HG03159 (cell line): ENCODE measurements at regions not wholly inside any gene's neighbourhood (a gene's known extent, or its start where the extent isn't known, plus 50 kb on each side); places are given as distances from the start of the nearest gene placed in this dataset.
A peak's percentile ranks its signal among the peaks of the same experiment; 100 is the strongest.

Experiments used
- ATAC-seq: cut with Tn5 transposase; IDR thresholded peaks from one replicate; pipeline ENCODE4 v1.9.1; 2021; ENCODE audit warnings: mild to moderate bottlenecking, moderate library complexity; ENCODE audit not compliant: unreplicated experiment

DNA sequence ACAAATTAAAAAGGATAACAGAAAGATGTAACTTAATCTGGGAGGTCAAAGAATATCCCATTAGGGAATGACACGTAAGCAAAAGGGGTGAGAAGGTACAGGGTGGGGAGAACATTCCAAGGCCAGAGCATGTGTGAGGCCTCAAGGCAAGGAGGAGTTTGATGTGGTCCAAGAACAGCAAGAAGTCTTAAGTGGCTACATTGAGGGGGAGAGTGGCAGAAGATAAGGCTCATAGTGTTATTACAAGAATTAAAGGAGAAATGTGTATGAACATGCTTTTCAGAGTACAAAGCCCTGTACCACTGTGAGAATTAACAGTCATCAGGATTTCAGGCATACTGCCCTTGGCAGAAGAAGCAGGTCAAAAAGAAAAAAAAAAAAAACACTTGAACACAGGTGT, 174.4 kb upstream of the ERBB4 start:
- ATAC-seq: no peak

DNA sequence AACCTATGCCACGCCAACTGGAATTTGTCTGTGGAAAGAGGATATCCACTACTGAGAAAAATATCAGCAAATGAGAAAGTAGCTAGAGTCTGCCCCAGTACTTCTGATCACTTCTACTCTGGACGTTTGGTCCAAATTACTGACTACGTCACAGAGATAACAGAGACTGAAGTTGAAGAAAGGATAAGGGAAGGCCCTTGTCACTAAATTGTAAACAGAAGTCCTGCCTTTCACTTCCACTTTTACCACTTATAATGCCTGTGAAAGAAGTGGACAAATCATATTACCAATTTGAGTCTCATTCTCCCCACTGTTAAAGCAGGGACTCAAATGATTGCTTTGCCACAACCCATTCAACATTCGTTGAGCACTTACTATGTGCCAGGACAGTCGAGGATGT, 173.9 kb upstream of the ERBB4 start:
- ATAC-seq: no peak

- no peak for ATAC-seq
Measured at GRCh38 chr2:212711856-212712255, 173.3 kb upstream of the ERBB4 start.

GRCh38 chr2:212709280-212709679, 170.7 kb upstream of the ERBB4 start:
- ATAC-seq: no peak

DNA sequence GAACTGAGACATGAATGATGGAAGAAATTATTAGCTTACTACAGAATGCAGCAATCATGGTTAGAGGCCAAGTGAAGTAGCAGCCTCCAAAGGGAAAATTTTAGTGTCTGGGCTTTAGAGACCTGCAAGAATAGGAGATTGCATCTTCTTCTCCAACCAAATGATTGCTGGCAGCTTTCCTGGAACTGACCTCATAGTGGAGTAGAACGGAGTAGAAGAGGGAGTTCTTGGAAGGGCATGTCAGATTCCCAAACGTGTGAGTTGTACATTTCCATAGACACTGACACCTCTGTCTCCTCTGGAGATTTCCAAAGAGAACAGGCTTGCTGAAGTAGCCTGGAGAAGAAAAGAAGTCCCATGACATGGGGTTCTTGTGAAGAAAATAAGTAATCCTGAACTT, 169.8 kb upstream of the ERBB4 start:
- ATAC-seq: no peak

- no peak for ATAC-seq
Measured at GRCh38 chr2:212695426-212695825, 156.8 kb upstream of the ERBB4 start.

DNA sequence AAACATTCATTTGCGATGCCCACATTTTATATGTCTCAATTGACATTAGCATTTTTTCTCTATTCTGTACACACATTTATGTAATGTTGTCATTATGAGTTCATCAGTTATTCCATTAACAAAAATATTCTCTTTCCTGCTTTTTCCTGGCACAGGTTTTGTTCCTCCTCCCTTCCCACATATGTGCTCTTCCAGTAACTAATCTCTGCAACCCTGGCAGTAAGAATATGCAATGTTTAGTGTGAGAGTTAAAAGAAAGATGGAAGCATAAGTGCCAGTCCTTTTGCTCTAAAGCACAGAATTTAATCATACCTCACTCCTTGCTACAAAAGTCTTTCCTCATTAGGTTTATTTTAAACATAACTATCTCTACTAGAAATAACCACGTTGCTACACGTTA, 155.8 kb upstream of the ERBB4 start:
- ATAC-seq: no peak

GRCh38 chr2:212692466-212692865, 153.9 kb upstream of the ERBB4 start:
- ATAC-seq: no peak

GRCh38 chr2:212686285-212686895, 147.8 kb upstream of the ERBB4 start:
- ATAC-seq: peak; percentile 76

GRCh38 chr2:212683346-212684097, 144.9 kb upstream of the ERBB4 start:
- ATAC-seq: no peak

DNA sequence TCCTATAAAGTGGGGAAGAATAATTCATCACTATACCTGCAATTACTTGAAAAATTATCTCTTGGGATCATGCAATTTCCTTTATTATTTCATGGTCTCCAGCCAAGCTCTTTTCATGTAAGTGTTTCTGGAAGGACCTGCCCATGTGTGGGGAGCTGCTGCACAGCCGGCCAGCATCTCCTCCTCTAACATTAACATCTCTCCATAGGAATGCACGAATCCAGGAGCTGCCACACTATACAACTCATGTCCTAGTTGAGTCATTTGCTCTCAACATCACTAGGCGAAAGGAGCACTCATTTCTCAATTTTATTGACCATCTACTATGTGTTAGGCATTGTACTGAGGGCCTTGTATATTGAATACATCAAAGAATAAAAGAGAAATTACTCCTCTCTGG, 144.3 kb upstream of the ERBB4 start:
- no peak for ATAC-seq

- no peak for ATAC-seq
Measured at GRCh38 chr2:212677466-212677865, 138.9 kb upstream of the ERBB4 start.

GRCh38 chr2:212672186-212672585, 133.6 kb upstream of the ERBB4 start:
- no peak for ATAC-seq

- ATAC-seq: no peak
Measured at GRCh38 chr2:212669761-212670160, 131.2 kb upstream of the ERBB4 start.

DNA sequence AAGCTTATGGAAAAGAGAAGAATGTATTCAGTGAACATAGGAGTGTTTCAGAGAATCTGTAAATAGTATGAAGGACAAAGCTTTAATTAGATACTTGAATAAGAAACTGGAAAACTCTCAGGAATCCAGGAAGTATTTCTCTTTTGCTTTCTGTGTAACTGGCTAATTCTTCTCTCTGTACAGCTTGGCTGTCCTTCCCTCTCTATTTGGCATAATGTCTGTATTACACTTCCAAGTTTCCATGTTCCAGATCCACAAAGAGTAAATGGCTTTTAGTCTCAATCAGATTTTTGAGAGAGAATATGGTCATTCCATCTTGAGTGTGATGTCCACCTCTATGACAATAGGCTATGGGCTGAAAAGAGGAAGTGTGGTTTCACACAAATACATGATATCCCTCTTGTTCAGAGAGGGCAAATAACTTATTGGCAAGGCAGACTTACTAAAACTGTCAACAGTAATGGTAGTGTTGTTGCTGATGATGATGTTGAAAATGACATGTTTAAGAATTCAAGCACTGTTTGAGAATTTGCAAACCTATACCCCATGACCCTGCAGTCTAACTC, 129.2 kb upstream of the ERBB4 start:
- peak; percentile 51 for ATAC-seq

DNA sequence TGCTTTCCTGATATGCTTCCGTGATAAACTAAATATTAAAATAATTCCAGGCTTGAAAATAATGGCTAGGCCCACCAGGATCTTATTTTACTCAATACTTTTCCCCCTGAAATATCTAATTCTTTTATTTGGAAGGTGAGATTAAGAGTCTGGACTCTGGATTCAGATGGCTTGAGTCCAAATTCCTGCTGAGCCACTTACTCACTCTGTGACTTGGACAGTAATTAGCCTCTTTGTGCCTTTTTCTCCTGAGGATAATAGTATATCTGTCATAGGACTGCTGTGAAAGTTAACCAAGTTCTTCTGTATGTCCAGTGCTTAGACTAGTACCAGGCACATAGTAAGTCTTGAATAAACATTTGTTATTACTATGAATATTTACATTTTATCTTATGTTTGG, 127.3 kb upstream of the ERBB4 start:
- ATAC-seq: no peak

DNA sequence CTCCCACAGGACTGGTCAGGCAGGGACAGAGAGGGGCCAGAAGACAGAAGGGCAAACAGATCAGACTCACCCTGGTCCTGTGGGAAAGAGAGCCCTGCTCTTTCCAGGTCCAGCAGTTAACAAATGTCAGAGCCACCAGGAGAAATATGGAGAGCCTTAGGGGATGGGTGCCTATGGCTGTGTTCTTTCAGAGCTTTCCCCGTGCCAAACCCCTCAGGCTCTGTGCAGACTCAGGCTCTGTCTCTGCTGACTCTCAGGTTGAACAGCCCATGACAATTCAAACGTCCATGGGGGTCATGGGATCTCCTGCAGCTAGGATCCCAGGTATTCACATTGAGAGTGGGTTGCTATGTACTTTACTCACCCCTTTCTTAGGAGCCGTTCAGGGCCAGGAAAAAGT, 120.8 kb upstream of the ERBB4 start:
- no peak for ATAC-seq

DNA sequence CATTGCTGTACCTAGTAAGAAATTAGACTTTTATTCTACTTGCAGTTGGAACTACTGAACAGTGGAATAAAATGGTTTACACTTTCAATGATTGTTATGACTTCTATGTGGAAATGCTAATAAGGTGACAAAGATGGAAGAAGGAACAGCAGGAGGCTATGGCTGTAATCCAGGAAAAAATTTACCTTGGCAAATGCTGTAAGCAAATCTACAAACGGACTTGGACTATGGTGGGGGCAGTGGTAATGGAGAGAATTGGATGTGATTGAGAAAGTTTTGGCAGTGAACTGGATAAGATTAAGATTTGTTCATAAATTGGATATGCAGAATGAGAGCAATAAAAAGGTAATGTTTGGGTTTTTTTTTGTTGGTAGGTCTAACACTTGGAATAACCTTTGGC, 111.0 kb upstream of the ERBB4 start:
- no peak for ATAC-seq

DNA sequence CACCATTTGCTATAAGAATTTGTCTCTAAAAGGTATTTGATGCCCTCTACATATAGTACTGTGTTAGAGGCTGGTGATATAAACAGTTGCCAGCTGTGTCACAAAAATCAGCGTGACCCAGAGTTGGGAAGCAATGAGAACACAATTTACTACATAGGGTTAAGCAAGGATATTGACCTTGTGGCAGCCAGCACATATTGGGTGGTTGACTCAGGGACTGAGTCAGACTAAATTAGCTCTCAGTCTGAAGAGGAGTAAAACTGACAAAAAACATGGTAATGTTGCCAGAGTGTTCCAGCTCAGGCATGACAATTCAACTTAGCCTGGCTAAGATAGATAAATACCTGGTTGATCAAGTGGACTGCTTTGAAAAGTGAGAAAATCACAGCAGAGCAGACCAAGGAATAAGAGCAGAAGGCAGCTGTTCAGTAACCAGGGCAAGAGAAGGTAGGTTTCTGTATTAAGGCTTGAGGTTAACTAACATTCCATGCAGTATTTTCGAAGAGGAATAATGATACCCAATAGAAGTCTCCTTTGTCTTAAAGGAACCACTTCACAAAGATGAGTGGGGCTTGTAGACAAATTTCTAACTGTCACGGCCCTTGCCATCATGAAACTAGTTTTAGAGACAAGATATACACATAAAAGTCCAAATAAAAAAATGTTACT, 108.2 kb upstream of the ERBB4 start:
- ATAC-seq: no peak

DNA sequence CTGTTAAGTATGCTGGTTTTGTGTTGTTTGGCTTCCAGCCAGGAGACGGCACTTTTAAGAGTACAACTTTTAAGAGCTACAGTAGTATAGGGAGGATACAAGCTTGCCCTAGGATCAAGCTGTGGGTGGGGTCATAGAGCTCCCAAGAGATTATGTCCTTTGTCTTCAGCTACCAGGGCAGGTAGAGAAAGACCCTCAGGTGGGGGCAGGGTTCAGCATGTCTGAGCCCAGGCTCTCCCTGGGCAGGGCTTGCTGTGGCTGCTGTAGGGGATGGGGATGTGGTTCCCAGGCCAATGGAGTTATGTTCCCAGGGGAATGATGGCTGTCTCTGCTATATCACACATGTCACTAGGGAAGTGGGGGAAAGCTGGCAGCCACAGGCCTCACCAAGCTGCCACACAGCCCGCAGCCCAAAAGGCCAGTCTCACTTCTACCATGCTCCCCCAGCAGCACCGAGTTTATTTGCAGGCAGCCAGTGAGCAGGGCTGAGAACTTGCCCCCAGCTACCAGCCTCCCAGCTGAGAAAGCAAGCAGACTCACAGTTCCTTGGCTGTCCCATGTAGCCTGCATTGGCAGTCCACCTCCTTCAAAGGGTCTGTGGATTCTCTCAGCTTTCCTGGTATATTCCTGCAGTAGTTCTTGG, 105.7 kb upstream of the ERBB4 start:
- no peak for ATAC-seq

GRCh38 chr2:212640428-212640827, 101.8 kb upstream of the ERBB4 start:
- ATAC-seq: no peak
